Activated effector memory CD4-positive, alpha-beta T cell treated with anti-CD3 and anti-CD28 coated beads, Interleukin-2, amount 50 U/mL, for 16 hours (primary cell): ENCODE measurements at regions not wholly inside any gene's neighbourhood (a gene's known extent, or its start where the extent isn't known, plus 50 kb on each side); places are given as distances from the start of the nearest gene placed in this dataset.

Source experiments
- DNase-seq: peaks from one replicate; pipeline ENCODE4 v3.0.0-alpha.2; 2020

DNA sequence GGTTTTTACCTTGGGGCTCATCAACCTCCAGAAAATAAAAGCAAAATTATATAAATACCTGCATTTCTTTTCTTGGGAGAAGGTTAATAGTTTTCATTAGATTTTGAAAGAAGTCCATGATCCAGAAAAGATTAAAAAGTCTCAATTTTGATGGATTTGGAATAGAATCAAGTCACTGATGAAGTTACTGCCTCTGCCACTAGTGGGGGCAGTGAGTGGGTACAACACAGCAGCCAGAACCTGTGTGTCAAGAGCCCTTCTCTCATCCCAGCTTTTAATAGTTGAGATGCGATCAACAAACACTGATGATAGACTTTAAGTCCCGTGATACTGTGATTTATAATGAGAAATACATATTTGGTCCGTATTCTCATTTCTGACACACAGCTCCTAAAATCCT, 686.7 kb downstream of the DIAPH3 start:
- DNase-seq = no peak

DNA sequence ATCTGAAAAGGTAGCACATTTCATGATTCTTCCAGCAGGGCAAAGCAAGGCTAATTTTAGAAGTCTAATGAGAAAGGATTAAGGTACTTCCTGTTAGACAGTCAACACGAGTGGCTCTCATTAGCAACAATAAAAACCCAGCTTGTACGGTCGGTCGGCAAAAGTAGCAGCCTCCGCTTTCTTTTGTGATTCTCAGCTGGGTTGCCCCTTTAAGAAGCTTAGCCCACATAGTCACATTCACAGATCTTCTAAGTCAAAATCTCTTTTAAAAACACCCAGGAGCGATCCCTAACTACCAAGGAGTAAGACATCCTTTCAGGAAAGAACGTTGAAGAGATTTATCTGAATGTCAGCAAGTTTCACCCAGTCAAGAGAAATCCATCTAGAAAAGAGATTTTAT, 684.8 kb downstream of the DIAPH3 start:
- DNase-seq = no peak

DNA sequence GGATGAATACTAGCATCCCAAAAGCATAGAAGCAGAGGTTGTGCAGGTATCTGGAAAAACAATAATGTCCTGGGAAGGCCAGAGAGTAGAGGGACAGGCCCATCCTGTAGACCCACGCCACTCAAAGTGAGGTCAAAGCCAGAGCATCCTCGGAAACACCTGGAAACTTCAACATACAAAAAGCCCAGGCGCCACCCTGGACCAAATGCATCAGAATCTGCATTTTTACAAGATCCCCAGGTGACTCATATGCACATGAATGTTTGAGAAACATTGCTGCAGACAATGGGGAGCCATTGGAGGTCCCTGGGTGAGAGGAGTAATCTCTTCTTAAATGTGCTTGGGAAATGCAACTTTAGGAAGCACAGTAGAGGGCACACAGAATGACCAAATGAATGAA, 684.1 kb downstream of the DIAPH3 start:
- DNase-seq = no peak

DNA sequence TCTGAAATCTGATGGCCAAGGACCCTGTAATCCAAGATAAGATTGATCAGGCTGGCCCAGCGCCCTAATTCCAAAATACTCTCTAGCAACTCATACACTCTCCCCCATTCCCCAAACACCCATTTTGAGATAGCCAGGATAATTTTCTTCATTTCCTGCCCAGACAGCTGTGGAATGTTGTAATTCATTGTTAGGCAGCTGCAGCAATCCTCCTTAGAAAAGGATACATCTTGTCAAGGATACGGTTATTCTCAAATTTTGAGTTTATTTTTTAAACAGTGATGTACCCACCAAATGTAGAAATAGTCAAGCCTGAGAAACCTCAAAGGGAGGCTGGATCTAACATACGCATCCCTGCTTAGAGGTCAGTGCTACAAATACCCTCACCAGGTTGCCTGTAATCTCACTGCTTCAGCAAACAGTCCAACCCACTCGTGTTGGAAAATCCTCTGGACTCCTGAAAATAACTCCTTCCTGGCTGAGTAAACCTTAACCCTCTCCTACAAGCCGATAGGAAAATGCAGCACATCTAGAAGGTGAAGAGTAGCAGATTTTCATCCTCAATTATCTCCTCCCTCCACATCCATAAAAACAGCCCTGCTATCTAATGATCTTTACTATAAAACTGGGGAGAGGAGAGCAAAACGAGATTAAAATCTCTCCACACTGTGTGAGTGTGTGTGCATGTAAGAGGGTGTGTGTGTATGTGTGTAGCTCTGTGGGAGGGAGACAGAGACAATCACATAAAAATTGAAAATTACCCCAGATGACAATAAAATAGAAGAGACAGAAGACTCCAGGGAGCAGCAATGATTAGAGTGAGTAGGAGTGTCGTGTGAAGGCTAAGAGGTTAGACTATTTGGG, 683.1 kb downstream of the DIAPH3 start:
- no peak for DNase-seq

- no peak for DNase-seq
Observed at GRCh38 chr13:59483501-59484145, 680.1 kb downstream of the DIAPH3 start.

GRCh38 chr13:59487883-59488282, 675.8 kb downstream of the DIAPH3 start:
- no peak for DNase-seq

DNA sequence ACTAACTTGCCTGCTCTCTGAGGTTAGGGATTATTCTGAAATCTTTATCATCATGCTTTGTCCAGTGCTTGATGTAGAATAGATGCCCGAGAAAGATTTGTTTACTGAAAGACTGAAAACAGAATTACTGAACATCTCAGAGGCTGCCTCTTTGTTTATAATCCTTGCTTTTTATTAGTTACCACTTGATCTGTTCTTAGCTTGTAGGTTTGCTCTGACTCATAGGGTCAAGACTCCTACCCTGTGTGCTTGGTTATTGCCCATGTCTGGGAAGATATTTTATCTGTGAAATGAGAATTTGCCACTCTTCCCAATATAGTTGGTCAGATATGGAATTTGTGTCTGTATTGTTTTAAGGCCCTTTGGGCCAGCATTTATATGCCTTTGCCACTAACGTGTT, 675.3 kb downstream of the DIAPH3 start:
- DNase-seq = no peak

DNA sequence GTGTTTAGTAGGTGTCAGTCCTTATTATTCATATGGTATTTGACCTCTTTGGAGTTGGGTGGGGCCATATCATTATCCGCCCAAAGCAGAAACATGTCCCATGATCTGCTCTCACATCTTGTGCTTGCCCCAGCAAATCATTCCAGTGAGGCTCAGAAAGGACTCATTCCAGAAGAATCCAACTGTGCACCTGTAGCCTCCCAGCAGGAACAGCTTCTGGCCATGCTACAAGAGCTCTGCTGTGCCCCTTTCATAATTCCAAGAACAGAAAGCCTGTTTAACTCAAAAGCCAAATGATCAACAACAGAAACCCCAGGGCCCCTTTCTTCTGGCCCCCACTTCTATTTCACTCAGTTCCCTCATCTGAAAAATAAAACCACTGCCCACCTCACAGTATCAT, 673.1 kb downstream of the DIAPH3 start:
- DNase-seq = no peak

- no peak for DNase-seq
Observed at GRCh38 chr13:59492030-59492636, 671.6 kb downstream of the DIAPH3 start.

GRCh38 chr13:59493436-59493965, 670.2 kb downstream of the DIAPH3 start:
- no peak for DNase-seq

DNA sequence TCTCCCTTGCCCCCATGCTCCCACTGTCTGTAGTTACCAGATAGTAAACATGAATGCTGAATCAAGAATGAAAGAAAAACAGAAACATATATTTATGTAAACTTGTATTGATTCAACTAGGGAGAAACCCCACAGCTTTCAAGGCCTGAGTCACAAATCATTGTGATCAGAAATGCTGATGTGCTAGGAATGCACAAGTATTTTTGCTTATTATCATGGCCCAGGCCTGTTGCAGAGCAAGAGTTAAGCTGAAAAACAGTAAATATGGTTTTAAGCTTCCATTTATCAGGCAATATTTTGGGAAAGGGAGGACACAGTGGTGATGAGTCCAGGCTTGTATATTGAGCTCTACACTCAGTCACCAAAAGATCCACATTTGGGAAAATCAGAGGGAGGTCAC, 669.6 kb downstream of the DIAPH3 start:
- no peak for DNase-seq

GRCh38 chr13:59494560-59494970, 669.2 kb downstream of the DIAPH3 start:
- no peak for DNase-seq

DNA sequence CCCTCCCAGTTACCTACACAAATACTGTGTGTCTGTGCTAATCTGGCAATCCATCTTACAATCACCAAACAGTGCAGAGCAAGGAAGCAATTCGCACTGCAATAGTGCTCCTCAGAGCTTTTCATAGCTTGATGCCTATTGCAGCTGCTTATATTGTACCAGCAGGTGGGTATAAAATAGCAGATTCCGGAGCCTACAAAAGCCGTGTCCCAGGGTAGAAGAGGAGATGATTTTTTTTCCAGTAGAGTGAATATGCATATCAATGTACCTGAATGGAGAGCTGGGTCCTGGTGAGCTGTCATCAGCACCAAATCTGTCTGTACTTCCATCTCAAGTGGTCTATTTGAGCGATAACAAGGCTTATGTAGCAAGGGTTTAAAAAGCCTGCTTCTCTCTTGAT, 668.4 kb downstream of the DIAPH3 start:
- DNase-seq = no peak

GRCh38 chr13:59495936-59496512, 667.7 kb downstream of the DIAPH3 start:
- DNase-seq = no peak

DNA sequence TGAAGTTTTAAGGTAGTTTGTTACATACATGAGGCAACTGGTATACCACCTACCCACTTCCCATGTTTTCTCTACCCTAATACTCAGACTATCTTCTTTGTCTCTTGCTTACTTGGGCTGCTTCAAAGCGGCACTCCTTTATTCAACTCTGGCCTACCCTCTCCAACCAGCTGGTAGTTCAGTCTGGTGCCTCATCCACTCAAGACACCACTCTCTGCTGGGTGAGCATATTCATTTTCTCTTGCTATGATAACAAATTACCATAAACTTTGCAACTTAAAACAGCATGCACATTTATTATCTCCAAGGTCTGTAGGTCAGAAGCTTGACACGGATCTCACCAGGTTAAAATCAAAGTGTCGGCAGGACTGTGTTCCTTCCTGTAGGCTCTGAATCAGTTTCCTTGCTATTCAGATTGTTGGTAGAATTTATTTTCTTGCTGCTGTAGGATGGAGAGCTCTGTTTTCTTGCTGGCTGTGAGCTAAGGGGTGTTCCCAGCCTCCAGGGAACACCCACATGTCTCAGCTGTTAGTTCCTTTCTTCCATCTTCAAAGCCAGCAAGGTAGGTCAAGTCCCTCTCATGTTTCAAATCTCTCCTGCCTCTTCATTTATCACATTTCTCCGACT, 666.0 kb downstream of the DIAPH3 start:
- no peak for DNase-seq

- DNase-seq = no peak
Observed at GRCh38 chr13:59501004-59501403, 662.7 kb downstream of the DIAPH3 start.

DNA sequence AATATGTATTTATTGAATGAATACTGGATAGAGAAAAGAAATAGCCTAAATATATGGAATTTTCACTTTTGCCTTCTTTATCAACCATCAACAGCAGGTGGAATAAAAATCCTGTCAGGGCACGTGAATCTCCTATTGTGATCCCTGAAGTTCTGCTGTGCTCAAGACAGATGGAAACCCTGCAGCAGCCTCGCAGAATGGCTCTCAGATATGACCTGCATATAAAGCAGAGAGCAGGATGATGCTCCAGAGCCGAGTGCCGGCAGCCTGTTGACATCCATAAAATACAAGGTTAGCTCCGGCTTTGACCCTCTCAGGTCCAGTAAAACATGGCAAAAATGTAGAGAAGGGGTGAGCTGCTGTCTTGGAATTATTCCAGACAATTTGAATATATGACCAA, 659.3 kb downstream of the DIAPH3 start:
- DNase-seq = no peak

DNA sequence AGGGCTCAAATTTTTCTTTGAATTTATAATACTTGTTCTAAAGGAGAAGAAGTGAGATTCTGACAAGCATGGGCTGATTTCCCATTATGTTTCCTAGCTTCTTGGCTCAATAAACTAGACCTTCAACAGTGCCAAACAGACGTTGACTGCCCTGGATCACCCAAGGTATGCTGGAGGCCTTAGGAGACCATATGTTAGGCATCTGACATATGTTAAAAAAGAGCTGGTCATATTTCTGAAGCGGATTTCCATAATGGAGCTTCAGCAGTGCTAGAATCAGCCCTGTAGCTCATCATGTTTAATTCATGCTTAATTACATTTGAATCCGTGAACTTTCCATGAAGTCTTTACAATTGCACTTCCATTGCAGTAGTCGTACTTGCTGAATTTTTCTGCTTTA, 653.3 kb downstream of the DIAPH3 start:
- DNase-seq = no peak

- no peak for DNase-seq
Observed at GRCh38 chr13:59513686-59514085, 650.0 kb downstream of the DIAPH3 start.

GRCh38 chr13:59514316-59514715, 649.4 kb downstream of the DIAPH3 start:
- DNase-seq = no peak

DNA sequence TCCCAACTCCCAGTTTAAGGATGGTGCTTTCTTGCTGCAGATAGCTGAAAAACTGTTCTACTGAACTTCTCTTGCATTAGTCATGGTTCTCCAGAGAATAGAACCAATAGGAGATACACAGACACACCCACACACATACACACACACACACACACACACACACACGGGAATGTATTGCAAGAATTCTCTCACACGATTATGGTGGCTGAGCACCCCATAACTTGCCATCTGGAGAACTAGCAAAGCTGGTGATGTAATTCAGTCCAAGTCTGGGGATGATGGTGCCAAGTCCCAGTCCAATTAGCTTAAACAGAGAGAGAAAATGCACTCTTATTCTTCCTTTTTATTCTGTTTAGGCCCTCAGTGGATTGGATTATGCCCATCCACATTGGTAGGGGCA, 643.9 kb downstream of the DIAPH3 start:
- DNase-seq = no peak

DNA sequence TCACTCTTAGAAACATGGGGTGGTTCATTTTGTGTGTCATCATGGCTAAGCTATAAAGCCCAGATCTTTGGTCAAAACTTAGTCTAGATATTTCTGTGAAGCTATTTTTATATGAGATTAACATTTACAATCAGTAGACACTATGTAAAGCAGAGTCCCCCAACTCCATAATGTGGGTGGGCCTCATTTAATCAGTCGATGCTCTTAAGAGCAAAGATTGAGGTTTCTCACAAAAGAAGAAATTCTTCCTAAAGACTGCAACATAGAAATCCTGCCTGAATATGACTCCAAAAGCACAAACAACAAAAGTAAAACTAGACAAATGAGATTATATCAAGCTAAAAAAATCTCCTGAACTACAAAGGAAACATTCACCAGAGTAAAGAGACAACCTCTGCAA, 642.2 kb downstream of the DIAPH3 start:
- DNase-seq = no peak

DNA sequence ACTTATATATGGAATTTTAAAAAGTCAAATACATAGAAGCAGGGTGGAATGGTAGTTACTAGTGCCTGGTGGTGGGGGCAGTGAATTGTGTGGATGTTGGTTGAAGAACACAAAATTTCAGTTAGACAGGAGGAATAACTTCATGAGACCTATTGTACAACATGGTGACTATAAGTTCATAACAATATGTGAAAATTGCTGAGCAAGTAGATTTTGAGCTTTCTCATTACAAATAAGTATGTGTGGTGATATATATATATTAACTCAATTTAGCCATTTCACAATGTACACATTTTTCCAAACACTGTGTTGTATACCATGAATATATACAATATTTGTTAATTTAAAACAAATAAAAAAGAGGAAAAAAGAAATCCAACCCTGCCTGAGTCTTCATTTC, 641.1 kb downstream of the DIAPH3 start:
- DNase-seq = no peak
